ENCODE measurements at regions not wholly inside any gene's neighbourhood (a gene's known extent, or its start where the extent isn't known, plus 50 kb on each side); places are given as distances from the start of the nearest gene placed in this dataset.

- ChIA-PET SMC1A (ENCODE audit: uncharacterized antibody, unreplicated experiment) (interaction anchor here (1.0 kb wide), 1 partner anchor 10 kb away, joined by 3 read pairs; no protein-coding TSS in a partner anchor), POLR2A (no interaction called here), CTCF (interaction anchor here (0.9 to 1.0 kb wide), 3 partner anchors 74 to 243 kb away, joined by 3 read pairs; no protein-coding TSS in a partner anchor), RAD21 (ENCODE audit: unreplicated experiment) (no interaction called here)
- Histone ChIP-seq H4K20me1 (ENCODE audit: control insufficient read depth, insufficient read depth) (no peaks in the 10 kb centered on the region), H2AFZ (ENCODE audit: control insufficient read depth, low read depth, low read length) (no peak overlapping the region), H3K36me3 (ENCODE audit: control insufficient read depth in 2 of 2, insufficient read depth in 2 of 2, low read length in 1 of 2) (no peaks in the 10 kb centered on the region), H3K27me3 (replicated peaks in 1 of 2; ENCODE audit: control insufficient read depth in 2 of 2, insufficient read depth in 2 of 2, low read length in 1 of 2) (no peaks in the 10 kb centered on the region; a peak in 1 of 4 replicates), H3K79me2 (ENCODE audit: control insufficient read depth, insufficient read depth, low read length) (no peaks in the 10 kb centered on the region), H3K27ac (ENCODE audit: control insufficient read depth, insufficient read depth) (no peak overlapping the region), H3K9ac (ENCODE audit: control insufficient read depth, insufficient read depth, low read length) (no peak overlapping the region), H3K4me2 (ENCODE audit: control insufficient read depth, insufficient read depth) (no peak overlapping the region), H3K4me3 (no peak overlapping the region), H3K4me1 (ENCODE audit: control insufficient read depth, insufficient read depth, low read length) (peaks cover 4% of the 10 kb centered on the region; the same call in 1 of the 2 replicates), H3K9me3 (replicated peaks; ENCODE audit: control insufficient read depth, insufficient read depth, low read length) (no peaks in the 10 kb centered on the region)
- BruUV-seq (replicated peaks), result no TSS peak
- WGBS (ENCODE audit: insufficient coverage, insufficient replicate concordance, low lambda C conversion rate, missing lambda C conversion rate), result 45% methylated on average over 22 of the region's 22 CpGs
- no peak for DNase-seq (ENCODE audit: low read depth, low spot score)
- no peak for FAIRE-seq
- in situ Hi-C loops (cut with MboI) (no loop called here), intact Hi-C loops (cut with micrococcal nuclease; ENCODE audit: unreplicated experiment) (no loop called here)
- no peak for ATAC-seq
- TF ChIP-seq E2F8 (IDR thresholded peaks at IDR 0.05; ENCODE audit: low read depth, partially characterized antibody) (no peak), MEF2A (IDR thresholded peaks at IDR 0.05; ENCODE audit: insufficient read depth, low read depth, low read length) (no peak), E4F1 (IDR thresholded peaks at IDR 0.05; ENCODE audit: borderline replicate concordance, partially characterized antibody) (no peak), RELB (IDR thresholded peaks at IDR 0.05; ENCODE audit: low read depth) (no peak), LARP7 (IDR thresholded peaks at IDR 0.05) (no peak), MYB (IDR thresholded peaks at IDR 0.05; ENCODE audit: borderline replicate concordance, low read depth, low read length) (no peak), BHLHE40 (IDR thresholded peaks at IDR 0.05; ENCODE audit: borderline replicate concordance in 1 of 2, low read depth in 2 of 2, low read length in 1 of 2) (no peak), NR2C1 (IDR thresholded peaks at IDR 0.05) (no peak), ZBTB11 (CRISPR knock-in tag; IDR thresholded peaks at IDR 0.05) (no peak), POLR2AphosphoS5 (IDR thresholded peaks at IDR 0.05; ENCODE audit: low read length) (no peak), NRF1 (conservative IDR thresholded peaks at IDR 0.05; ENCODE audit: low read depth, low read length) (no peak), HDGF (IDR thresholded peaks at IDR 0.05) (no peak), CEBPB (IDR thresholded peaks at IDR 0.05; ENCODE audit: borderline replicate concordance in 1 of 2, low read depth in 2 of 2, low read length in 2 of 2) (no peak), FOS (IDR thresholded peaks at IDR 0.05; ENCODE audit: borderline replicate concordance, extremely low read depth, insufficient read length) (no peak)
These were observed 71.5 kb downstream of the GADD45G start for GRCh38 chr9:89676281-89676680.
